Hematopoietic multipotent progenitor cell (in vitro differentiated cells): ENCODE measurements at regions not wholly inside any gene's neighbourhood (a gene's known extent, or its start where the extent isn't known, plus 50 kb on each side); places are given as distances from the start of the nearest gene placed in this dataset.
"Not testable (repeated sequence)": the region's sequence is repeated elsewhere in the genome, so short reads cannot be mapped to it uniquely, and the experiment has no call there.

Experiments
- DNase-seq, 3 donors: peaks; one replicate each; pipeline ENCODE4 v3.0.0-alpha.2; 2011 to 2015; ENCODE audit warnings: low read depth in 2 of 3, low spot score in 2 of 3

DNA sequence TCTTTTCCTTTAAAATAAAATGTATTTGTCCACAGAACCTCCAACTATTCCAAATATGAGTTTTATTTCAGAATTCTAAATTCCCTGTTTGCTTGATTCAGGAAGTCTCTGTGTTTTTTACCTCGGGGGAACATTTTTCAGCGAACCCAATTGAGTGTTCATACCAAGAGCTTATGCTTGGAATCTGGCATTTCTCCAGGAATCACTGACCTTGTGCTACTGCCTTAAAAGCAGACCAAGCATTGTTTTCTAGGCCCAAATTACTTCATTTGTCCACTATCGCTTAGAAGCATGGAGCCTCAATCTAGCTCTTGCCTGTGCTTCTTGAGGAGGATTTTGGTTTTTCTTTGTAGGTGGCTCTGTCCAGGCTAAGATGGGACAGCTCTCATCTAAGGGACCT, 59.4 kb downstream of the EBLN1 start:
- no peak for DNase-seq

DNA sequence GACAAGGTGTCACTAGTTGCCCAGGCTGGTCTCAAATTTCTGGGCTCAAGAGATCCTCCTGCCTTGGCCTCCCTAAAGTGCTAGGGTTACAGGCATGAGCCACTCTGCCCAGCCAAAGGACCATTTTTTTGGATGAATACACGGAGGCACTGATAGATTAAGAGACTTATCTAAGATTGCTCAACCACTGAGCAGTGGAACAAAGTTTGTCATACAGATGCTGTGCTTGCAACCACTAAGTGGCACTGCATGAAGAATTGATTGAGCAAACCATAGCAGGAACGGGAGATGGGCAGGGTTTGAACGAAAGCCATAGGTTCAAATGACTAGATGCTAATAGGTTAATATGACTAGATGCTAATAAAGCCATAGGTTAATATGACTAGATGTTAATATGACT, 61.1 kb downstream of the EBLN1 start:
- no peak for DNase-seq

- DNase-seq: no peak
These were observed 65.4 kb downstream of the EBLN1 start for GRCh38 chr10:22152403-22152802.

DNA sequence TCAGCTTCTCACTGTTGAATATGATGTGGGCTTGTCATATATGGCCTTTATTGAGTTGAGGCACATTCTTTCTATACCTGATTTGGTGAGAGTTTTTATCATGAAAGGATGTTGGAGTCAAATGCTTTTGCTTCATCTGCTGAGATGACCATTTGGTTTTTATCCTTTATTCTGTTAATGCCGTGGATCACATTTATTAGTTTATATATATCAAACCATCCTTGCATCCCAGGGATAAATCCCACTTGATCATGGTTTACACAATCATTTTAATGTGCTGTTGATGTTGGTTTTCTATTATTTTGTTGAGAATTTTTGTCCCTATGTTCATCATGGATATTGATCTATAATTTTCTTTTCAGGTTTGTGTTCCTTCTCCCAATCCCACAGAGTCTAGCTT, 67.0 kb downstream of the EBLN1 start:
- DNase-seq: no peak

GRCh38 chr10:22148961-22149360, 68.9 kb downstream of the EBLN1 start:
- DNase-seq: no peak

DNA sequence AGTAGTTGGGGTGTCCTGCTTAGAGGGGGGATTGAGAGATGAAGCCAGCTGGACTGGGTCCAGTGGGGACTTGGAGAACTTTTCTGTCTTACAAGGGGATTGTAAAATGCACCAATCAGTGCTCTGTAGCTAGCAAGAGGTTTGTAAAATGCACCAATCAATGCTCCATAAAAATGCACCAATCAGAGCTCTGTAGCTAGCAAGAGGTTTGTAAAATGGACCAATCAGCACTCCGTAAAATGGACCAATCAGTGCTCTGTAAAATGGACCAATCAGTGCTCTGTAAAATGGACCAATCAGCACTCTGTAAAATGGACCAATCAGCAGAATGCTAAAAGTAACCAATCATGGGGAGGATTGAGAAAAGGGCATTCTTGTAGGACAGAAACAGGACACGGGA, 71.9 kb downstream of the EBLN1 start:
- DNase-seq: not testable (repeated sequence)

GRCh38 chr10:22137542-22137941, 80.3 kb downstream of the EBLN1 start:
- DNase-seq: no peak

GRCh38 chr10:22135591-22135990, 82.2 kb downstream of the EBLN1 start:
- no peak for DNase-seq

GRCh38 chr10:22133749-22134624, 83.8 kb downstream of the EBLN1 start:
- DNase-seq: peak in 2 of 3 donors; percentile 86 to 90

DNA sequence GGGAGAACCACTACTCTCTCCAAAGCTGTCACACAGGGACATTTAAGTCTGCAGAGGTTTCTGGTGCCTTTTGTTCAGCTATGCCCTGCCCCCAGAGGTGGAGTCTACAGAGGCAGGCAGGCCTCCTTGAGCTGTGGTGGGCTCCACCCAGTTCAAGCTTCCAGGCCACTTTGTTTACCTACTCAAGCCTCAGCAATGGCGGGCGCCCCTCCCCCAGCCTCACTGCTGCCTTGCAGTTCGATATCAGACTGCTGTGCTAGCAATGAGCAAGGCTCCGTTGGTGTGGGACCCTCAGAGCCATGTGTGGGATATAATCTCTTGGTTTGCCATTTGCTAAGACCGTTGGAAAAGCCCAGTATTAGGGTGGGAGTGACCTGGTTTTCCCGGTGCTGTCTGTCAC, 87.0 kb downstream of the EBLN1 start:
- DNase-seq: not testable (repeated sequence)

- not testable (repeated sequence) for DNase-seq
These were observed 88.2 kb downstream of the EBLN1 start for GRCh38 chr10:22129612-22130011.

DNA sequence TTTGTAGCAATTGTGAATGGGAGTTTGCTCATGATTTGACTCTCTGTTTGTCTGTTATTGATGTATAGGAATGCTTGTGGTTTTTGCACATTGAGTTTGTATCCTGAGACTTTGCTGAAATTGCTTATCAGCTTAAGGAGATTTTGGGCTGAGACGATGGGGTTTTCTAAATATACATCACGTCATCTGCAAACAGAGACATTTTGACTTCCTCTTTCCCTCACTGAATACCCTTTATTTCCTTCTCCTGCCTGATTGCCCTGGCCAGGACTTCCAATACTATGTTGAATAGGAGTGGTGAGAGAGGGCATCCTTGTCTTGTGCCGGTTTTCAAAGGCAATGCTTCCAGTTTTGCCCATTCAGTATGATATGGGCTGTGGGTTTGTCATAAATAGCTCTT, 96.6 kb downstream of the EBLN1 start:
- DNase-seq: not testable (repeated sequence)

GRCh38 chr10:22120072-22120471, 97.7 kb downstream of the EBLN1 start:
- not testable (repeated sequence) for DNase-seq

- DNase-seq: not testable (repeated sequence)
These were observed 98.2 kb downstream of the EBLN1 start for GRCh38 chr10:22119575-22119974.

DNA sequence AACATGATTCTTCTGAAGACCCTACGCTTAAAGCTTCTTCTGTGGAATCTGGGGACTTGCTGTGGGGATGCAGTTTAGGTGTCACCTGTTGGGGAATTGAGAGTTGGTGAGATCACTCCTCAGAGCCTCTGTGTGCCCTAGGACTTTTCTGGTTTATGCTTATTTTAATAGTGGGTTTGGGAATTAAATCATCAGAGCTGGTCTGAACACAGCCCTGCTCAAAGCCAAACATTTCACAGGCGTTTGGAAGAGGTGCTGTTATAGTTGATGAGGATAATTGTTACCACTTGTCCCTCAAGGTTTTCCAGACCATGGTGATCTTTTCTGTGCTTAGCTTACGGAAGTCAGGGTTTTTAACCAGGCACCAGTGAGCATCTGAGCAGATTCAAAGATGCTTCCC, 106.1 kb downstream of the EBLN1 start:
- DNase-seq: no peak

DNA sequence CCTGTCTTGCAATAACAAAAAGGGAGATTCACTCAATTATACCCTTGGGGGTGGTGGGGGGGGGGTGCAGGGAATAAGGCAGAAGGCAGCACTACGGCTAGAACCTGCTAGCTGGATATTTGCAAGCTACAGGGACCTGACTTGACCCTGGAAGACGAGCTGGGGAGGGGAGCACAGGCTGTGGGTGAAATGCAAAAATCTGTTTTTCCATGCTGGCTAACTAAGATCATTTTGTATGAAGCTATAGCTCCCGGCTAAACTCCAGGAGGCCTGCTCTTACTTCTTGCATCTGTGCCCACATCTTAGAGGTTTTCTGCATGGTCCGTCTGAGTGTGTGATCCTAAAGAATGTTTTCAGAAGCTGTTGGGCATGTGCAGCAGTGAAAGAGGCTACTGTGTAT, 106.6 kb downstream of the EBLN1 start:
- no peak for DNase-seq

- DNase-seq: no peak
These were observed 107.1 kb downstream of the EBLN1 start for GRCh38 chr10:22110761-22111160.

DNA sequence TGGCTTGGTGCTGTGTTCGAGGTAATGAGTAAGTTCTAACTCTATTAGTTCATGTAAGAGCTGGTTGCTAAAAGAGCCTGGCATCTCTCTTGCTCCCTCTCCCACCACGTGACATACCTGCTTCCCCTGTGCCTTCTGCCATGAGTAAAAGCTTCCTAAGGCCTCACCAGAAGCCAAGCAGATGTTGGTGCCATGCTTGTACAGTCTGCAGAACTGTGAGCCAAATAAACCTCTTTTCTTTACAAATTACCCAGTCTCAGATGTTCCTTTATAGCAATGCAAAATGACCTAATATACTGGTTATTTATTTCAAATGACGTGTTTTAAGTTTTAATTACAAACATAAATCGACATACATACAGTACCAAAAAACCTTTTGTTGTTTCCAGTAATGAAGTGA, 101.7 kb upstream of the DNAJC1 start:
- no peak for DNase-seq

GRCh38 chr10:22103701-22104470, 100.4 kb upstream of the DNAJC1 start:
- DNase-seq: peak in 2 of 3 donors; percentile 17 to 41

DNA sequence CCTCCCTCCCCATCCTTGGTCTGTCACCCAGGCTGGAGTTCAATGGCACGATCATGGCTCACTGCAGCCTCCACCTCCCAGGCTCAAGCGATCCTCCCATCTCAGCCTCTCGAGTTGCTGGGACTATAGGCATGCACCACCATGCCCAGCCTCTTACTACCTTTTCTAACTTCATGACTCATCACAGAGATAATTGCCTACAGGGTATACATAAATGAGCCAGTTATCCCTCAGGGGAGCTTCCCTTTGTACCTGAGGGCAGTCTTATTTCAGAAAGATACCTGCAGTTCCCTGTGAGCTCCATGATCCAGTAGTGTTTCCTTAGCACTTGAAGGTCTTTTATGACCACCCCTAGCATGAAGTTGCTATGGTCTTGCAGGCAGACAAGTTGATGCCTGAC, 94.2 kb upstream of the DNAJC1 start:
- DNase-seq: no peak

- not testable (repeated sequence) for DNase-seq
These were observed 87.7 kb upstream of the DNAJC1 start for GRCh38 chr10:22091260-22091659.

GRCh38 chr10:22087402-22087738, 83.8 kb upstream of the DNAJC1 start:
- DNase-seq: no peak
